NCI-H748 (cell line): ENCODE measurements at regions not wholly inside any gene's neighbourhood (a gene's known extent, or its start where the extent isn't known, plus 50 kb on each side); places are given as distances from the start of the nearest gene placed in this dataset.

Source experiments
- DNase-seq: peaks from one replicate; lab custom pipeline; 2025; ENCODE audit not compliant: unreplicated experiment; lab: John Stamatoyannopoulos, UW

GRCh38 chr4:58871509-58871908 lies 1761.3 kb upstream of the IGFBP7 start:
- no peak for DNase-seq

- peak; percentile 68 for DNase-seq
Observed at GRCh38 chr4:58849026-58849425, 1738.8 kb upstream of the IGFBP7 start.

- no peak for DNase-seq
Observed at GRCh38 chr4:58843455-58843854, 1733.3 kb upstream of the IGFBP7 start.

GRCh38 chr4:58833126-58833525 lies 1722.9 kb upstream of the IGFBP7 start:
- DNase-seq = no peak

GRCh38 chr4:58825278-58825677 lies 1715.1 kb upstream of the IGFBP7 start:
- no peak for DNase-seq

GRCh38 chr4:58818560-58818959 lies 1708.4 kb upstream of the IGFBP7 start:
- peak; percentile 68 for DNase-seq

- DNase-seq = no peak
Observed at GRCh38 chr4:58809948-58810347, 1699.8 kb upstream of the IGFBP7 start.

- no peak for DNase-seq
Observed at GRCh38 chr4:58809366-58809765, 1699.2 kb upstream of the IGFBP7 start.

- DNase-seq = no peak
Observed at GRCh38 chr4:58808817-58809216, 1698.6 kb upstream of the IGFBP7 start.

GRCh38 chr4:58807843-58808615 lies 1697.8 kb upstream of the IGFBP7 start:
- no peak for DNase-seq

GRCh38 chr4:58776627-58777026 lies 1666.4 kb upstream of the IGFBP7 start:
- DNase-seq = no peak

GRCh38 chr4:58767598-58767997 lies 1657.4 kb upstream of the IGFBP7 start:
- no peak for DNase-seq

GRCh38 chr4:58766763-58767162 lies 1656.6 kb upstream of the IGFBP7 start:
- peak; percentile 1 for DNase-seq

GRCh38 chr4:58761563-58761962 lies 1651.4 kb upstream of the IGFBP7 start:
- no peak for DNase-seq

GRCh38 chr4:58760737-58761136 lies 1650.6 kb upstream of the IGFBP7 start:
- DNase-seq = no peak

GRCh38 chr4:58760100-58760499 lies 1649.9 kb upstream of the IGFBP7 start:
- DNase-seq = no peak

- peak; percentile 83 for DNase-seq
Observed at GRCh38 chr4:58749206-58749605, 1639.0 kb upstream of the IGFBP7 start.

- no peak for DNase-seq
Observed at GRCh38 chr4:58740897-58741296, 1630.7 kb upstream of the IGFBP7 start.

GRCh38 chr4:58739275-58739674 lies 1629.1 kb upstream of the IGFBP7 start:
- DNase-seq = no peak

GRCh38 chr4:58738375-58738774 lies 1628.2 kb upstream of the IGFBP7 start:
- no peak for DNase-seq

- no peak for DNase-seq
Observed at GRCh38 chr4:58734030-58734674, 1624.0 kb upstream of the IGFBP7 start.

- DNase-seq = peak; percentile 32
Observed at GRCh38 chr4:58732973-58733372, 1622.8 kb upstream of the IGFBP7 start.

- DNase-seq = no peak
Observed at GRCh38 chr4:58723954-58724353, 1613.8 kb upstream of the IGFBP7 start.
